H1 (cell line): ENCODE measurements at regions not wholly inside any gene's neighbourhood (a gene's known extent, or its start where the extent isn't known, plus 50 kb on each side); places are given as distances from the start of the nearest gene placed in this dataset.

Experiments used
- CTCF ChIA-PET: fragments of 300-600 bp; sonication (Branson Sonifier 250); formaldehyde crosslinking; loops from one replicate; lab custom pipeline; 2021; ENCODE audit not compliant: partially characterized antibody; lab: Charles Lee
- POLR2A ChIA-PET: fragments of 300-600 bp; sonication (Branson Sonifier 250); formaldehyde crosslinking; loops from one replicate; lab custom pipeline; 2021; ENCODE audit warnings: inconsistent platforms; ENCODE audit not compliant: partially characterized antibody; lab: Charles Lee
- DNase-seq, 2 experiments: peaks; one replicate each; pipeline versions ENCODE4 v3.0.0 to v3.0.0-alpha.2; 2010 to 2022; ENCODE audit warnings: low spot score in 2 of 2, low read depth in 1 of 2, mixed read lengths in 1 of 2
- FAIRE-seq: peaks from 2 replicates; lab custom pipeline; 2011; peaks lifted over from hg19 to GRCh38; lab: Jason Lieb, UNC
- H2AFZ ChIP-seq: 2 replicates; pipeline ENCODE4 v1.8.1; 2012; ENCODE audit warnings: low read length, inconsistent platforms
- H2AK5ac ChIP-seq: 2 replicates; pipeline ENCODE4 v1.6.1; 2013; ENCODE audit warnings: low read depth, low read length
- H2BK120ac ChIP-seq: replicated peaks from 2 replicates; pipeline ENCODE3; 2013; ENCODE audit warnings: low read depth, low read length, inconsistent platforms
- H2BK12ac ChIP-seq: 2 replicates; pipeline ENCODE4 v1.6.1; 2013; ENCODE audit warnings: low read depth, low read length
- H2BK15ac ChIP-seq: 2 replicates; pipeline ENCODE4 v1.6.1; 2013; ENCODE audit warnings: low read length
- H2BK20ac ChIP-seq: 2 replicates; pipeline ENCODE4 v1.6.1; 2013; ENCODE audit warnings: low read length
- H2BK5ac ChIP-seq: 2 replicates; pipeline ENCODE4 v1.6.1; 2013; ENCODE audit warnings: low read depth, low read length
- H3K14ac ChIP-seq: 2 replicates; pipeline ENCODE4 v1.6.1; 2013; ENCODE audit warnings: inconsistent platforms; ENCODE audit not compliant: insufficient read length
- H3K18ac ChIP-seq: 2 replicates; pipeline ENCODE4 v1.6.1; 2013; ENCODE audit warnings: low read length; ENCODE audit errors: extremely low read depth
- H3K23ac ChIP-seq: 2 replicates; pipeline ENCODE4 v1.6.1; 2013; ENCODE audit warnings: inconsistent platforms; ENCODE audit not compliant: insufficient read length
- H3K23me2 ChIP-seq: 2 replicates; pipeline ENCODE4 v1.6.1; 2013; ENCODE audit warnings: low read depth, low read length
- H3K27ac ChIP-seq: 2 replicates; pipeline ENCODE4 v1.6.1; 2011; ENCODE audit warnings: low read depth, low read length, inconsistent platforms
- H3K27me3 ChIP-seq, 4 experiments: replicated peaks in 1 of 4; 1 replicate in 1 of 4; 2 replicates in 3 of 4; pipeline versions ENCODE4 v1.6.1 to v1.8.1; 2011 to 2013; ENCODE audit warnings: low read length in 3 of 4, mild to moderate bottlenecking in 3 of 4, inconsistent platforms in 2 of 4, mixed read lengths in 2 of 4, moderate library complexity in 1 of 4; ENCODE audit not compliant: control insufficient read depth in 3 of 4, insufficient read depth in 3 of 4; ENCODE audit errors: extremely low read depth in 1 of 4
- H3K36me3 ChIP-seq, 4 experiments: 2 replicates each; pipeline versions ENCODE4 v1.6.1 to v1.8.1; 2011 to 2013; ENCODE audit warnings: mild to moderate bottlenecking in 4 of 4, low read length in 3 of 4, moderate library complexity in 2 of 4, control low read depth in 1 of 4, inconsistent platforms in 1 of 4; ENCODE audit not compliant: insufficient read depth in 4 of 4, control insufficient read depth in 2 of 4
- H3K4ac ChIP-seq: replicated peaks from 2 replicates; pipeline ENCODE3; 2013; ENCODE audit warnings: low read length, low read depth, mixed read lengths, inconsistent platforms; ENCODE audit not compliant: insufficient read length
- H3K4me1 ChIP-seq, 4 experiments: replicated peaks in 1 of 4; 1 replicate in 1 of 4; 2 replicates in 3 of 4; pipeline versions ENCODE4 v1.6.1 to v1.8.1; 2011 to 2013; ENCODE audit warnings: low read length in 3 of 4, inconsistent platforms in 2 of 4, mixed read lengths in 1 of 4; ENCODE audit not compliant: insufficient read depth in 4 of 4, control insufficient read depth in 3 of 4
- H3K4me2 ChIP-seq, 2 experiments: 2 replicates each; pipeline versions ENCODE4 v1.6.1 to v1.8.1; 2011 to 2013; ENCODE audit warnings: low read depth in 2 of 2, low read length in 2 of 2, control low read depth in 1 of 2, inconsistent platforms in 1 of 2, mild to moderate bottlenecking in 1 of 2; ENCODE audit not compliant: insufficient read depth in 1 of 2
- H3K4me3 ChIP-seq, 4 experiments: fragments of 200-600, 300-600 bp in 1 of 4; sonication (generic), shearing (Covaris generic), sonication (Bioruptor Twin) in 1 of 4; 2 replicates each; pipeline versions ENCODE4 v1.5.1 to v1.8.1; 2011 to 2016; ENCODE audit warnings: low read length in 4 of 4, low read depth in 3 of 4, control low read depth in 2 of 4, inconsistent platforms in 2 of 4, mild to moderate bottlenecking in 2 of 4, mixed read lengths in 1 of 4, moderate library complexity in 1 of 4; ENCODE audit not compliant: insufficient read depth in 2 of 4; ENCODE audit errors: extremely low read depth in 1 of 4
- H3K56ac ChIP-seq: replicated peaks from 2 replicates; pipeline ENCODE3; 2013; ENCODE audit warnings: low read depth, mild to moderate bottlenecking, mixed read lengths, low read length, inconsistent platforms; ENCODE audit not compliant: insufficient read length
- H3K79me1 ChIP-seq: 2 replicates; pipeline ENCODE4 v1.6.1; 2013; ENCODE audit warnings: low read depth, low read length, control low read depth
- H3K79me2 ChIP-seq, 2 experiments: 2 replicates each; pipeline versions ENCODE4 v1.6.1 to v1.8.1; 2012 to 2013; ENCODE audit warnings: low read length in 2 of 2, mild to moderate bottlenecking in 2 of 2, inconsistent platforms in 1 of 2; ENCODE audit not compliant: insufficient read depth in 2 of 2, control insufficient read depth in 1 of 2
- H3K9ac ChIP-seq, 4 experiments: replicated peaks in 1 of 4; 1 replicate in 1 of 4; 2 replicates in 3 of 4; pipeline versions ENCODE4 v1.6.1 to v1.8.1; 2011 to 2013; ENCODE audit warnings: low read depth in 3 of 4, low read length in 3 of 4, control low read depth in 2 of 4, mild to moderate bottlenecking in 2 of 4, moderate library complexity in 2 of 4, inconsistent platforms in 1 of 4; ENCODE audit errors: extremely low read depth in 1 of 4
- H3K9me3 ChIP-seq, 2 experiments: 2 replicates each; pipeline versions ENCODE4 v1.6.1 to v1.8.1; 2012 to 2013; ENCODE audit warnings: mild to moderate bottlenecking in 2 of 2, moderate library complexity in 2 of 2, control low read depth in 1 of 2, inconsistent platforms in 1 of 2, low read depth in 1 of 2, low read length in 1 of 2, mixed read lengths in 1 of 2; ENCODE audit not compliant: insufficient read depth in 2 of 2
- H4K20me1 ChIP-seq, 2 experiments: replicated peaks in 1 of 2; 2 replicates each; pipeline versions ENCODE3 to v1.8.1; 2011 to 2013; ENCODE audit warnings: inconsistent platforms in 2 of 2, low read length in 2 of 2, mild to moderate bottlenecking in 1 of 2; ENCODE audit not compliant: insufficient read depth in 2 of 2, control insufficient read depth in 1 of 2
- H4K5ac ChIP-seq: 2 replicates; pipeline ENCODE4 v1.6.1; 2013; ENCODE audit warnings: low read length, low read depth, mixed read lengths, inconsistent platforms; ENCODE audit not compliant: insufficient read length
- H4K8ac ChIP-seq: 2 replicates; pipeline ENCODE4 v1.8.0; 2013; ENCODE audit warnings: mild to moderate bottlenecking, moderate library complexity, low read length, inconsistent platforms; ENCODE audit not compliant: insufficient read depth; ENCODE audit errors: extremely low read depth
- H4K91ac ChIP-seq: replicated peaks from 2 replicates; pipeline ENCODE3; 2013; ENCODE audit warnings: low read length, mixed read lengths, inconsistent platforms; ENCODE audit not compliant: insufficient read length
- RAD21 ChIP-seq, 2 experiments: IDR thresholded peaks in 1 of 2; conservative IDR thresholded peaks in 1 of 2; 2 replicates each; pipeline ENCODE4 v1.6.1; 2011; ENCODE audit warnings: low read depth in 2 of 2, low read length in 2 of 2, improper control_type of control experiment in 1 of 2, inconsistent platforms in 1 of 2, mild to moderate bottlenecking in 1 of 2, moderate library complexity in 1 of 2
- TBP ChIP-seq: IDR thresholded peaks from 2 replicates; pipeline ENCODE4 v1.6.1; 2011; ENCODE audit warnings: low read depth, low read length, improper control_type of control experiment
- WGBS, 2 experiments: shearing (Covaris generic) in 1 of 2; methylation state at CpG; one replicate each; pipeline versions ENCODE4 v1.1.6 to v1.1.7; 2013 to 2015; ENCODE audit warnings: low lambda C conversion rate in 2 of 2, mixed read lengths in 2 of 2, inconsistent platforms in 1 of 2, low coverage in 1 of 2, missing lambda C conversion rate in 1 of 2; ENCODE audit not compliant: insufficient replicate concordance in 2 of 2, insufficient coverage in 1 of 2, insufficient read length in 1 of 2; ENCODE audit errors: extremely low coverage in 1 of 2, missing lambda C conversion rate in 1 of 2; 5-methylcytosine and 5-hydroxymethylcytosine counted together

DNA sequence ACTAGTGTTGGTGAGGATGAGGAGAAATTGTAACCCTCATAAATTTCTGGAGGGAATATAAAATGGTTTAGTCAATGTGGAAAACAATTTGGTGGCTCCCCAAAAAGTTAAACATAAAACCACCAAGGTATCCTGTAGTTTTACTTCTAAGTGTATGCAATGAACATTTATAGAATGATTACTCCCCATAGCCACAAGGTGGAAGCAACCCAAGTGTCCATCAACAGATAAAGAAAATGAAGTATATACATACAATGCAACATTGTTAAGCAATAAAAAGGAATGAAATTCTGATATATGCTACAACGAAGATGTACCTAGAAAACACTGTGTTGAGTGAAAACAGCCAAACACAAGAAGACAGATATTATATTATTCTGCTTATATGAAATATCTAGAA lies 569.1 kb upstream of the GRID2 start:
- FAIRE-seq: no peak
- H2BK12ac ChIP-seq: no peak overlapping the region
- H2BK20ac ChIP-seq: no peak overlapping the region
- no peak overlapping the region for H3K4me2 ChIP-seq
- H2BK120ac ChIP-seq: no peak overlapping the region
- H4K8ac ChIP-seq: no peak overlapping the region
- no peaks in the 10 kb centered on the region; a peak in 1 of 7 replicates for H3K27me3 ChIP-seq
- H4K20me1 ChIP-seq: no peaks in the 10 kb centered on the region
- H2BK15ac ChIP-seq: no peak overlapping the region
- H3K56ac ChIP-seq: no peak overlapping the region
- no peak overlapping the region for H3K4ac ChIP-seq
- H3K18ac ChIP-seq: no peak overlapping the region
- H2AFZ ChIP-seq: no peak overlapping the region
- H3K9me3 ChIP-seq: no peaks in the 10 kb centered on the region
- H3K36me3 ChIP-seq: no peaks in the 10 kb centered on the region
- no peaks in the 10 kb centered on the region for H3K79me1 ChIP-seq
- CTCF ChIA-PET: no interaction called here
- no peak overlapping the region for H2AK5ac ChIP-seq
- no peak for DNase-seq
- no peaks in the 10 kb centered on the region for H3K4me1 ChIP-seq
- POLR2A ChIA-PET: no interaction called here
- no peak overlapping the region for H4K5ac ChIP-seq
- no peak overlapping the region for H4K91ac ChIP-seq
- no peak overlapping the region for H2BK5ac ChIP-seq
- H3K9ac ChIP-seq: no peak overlapping the region
- no peak overlapping the region for H3K14ac ChIP-seq
- no peaks in the 10 kb centered on the region for H3K23me2 ChIP-seq
- no peak overlapping the region for H3K27ac ChIP-seq
- no peak overlapping the region for H3K4me3 ChIP-seq
- no peaks in the 10 kb centered on the region for H3K79me2 ChIP-seq
- H3K23ac ChIP-seq: no peak overlapping the region
- 89% methylated on average over 1 of the region's 1 CpG; no CpG with 5 or more reads in 1 of the 2 experiments for WGBS, 2 experiments
- TF ChIP-seq TBP: no peak
- TF ChIP-seq RAD21 (IDR thresholded peaks at IDR 0.05 in 1 of 2, conservative IDR thresholded peaks at IDR 0.05 in 1 of 2; ENCODE audit: low read depth in 2 of 2, low read length in 2 of 2): no peak
